ENCODE measurements at regions not wholly inside any gene's neighbourhood (a gene's known extent, or its start where the extent isn't known, plus 50 kb on each side); places are given as distances from the start of the nearest gene placed in this dataset.

DNA sequence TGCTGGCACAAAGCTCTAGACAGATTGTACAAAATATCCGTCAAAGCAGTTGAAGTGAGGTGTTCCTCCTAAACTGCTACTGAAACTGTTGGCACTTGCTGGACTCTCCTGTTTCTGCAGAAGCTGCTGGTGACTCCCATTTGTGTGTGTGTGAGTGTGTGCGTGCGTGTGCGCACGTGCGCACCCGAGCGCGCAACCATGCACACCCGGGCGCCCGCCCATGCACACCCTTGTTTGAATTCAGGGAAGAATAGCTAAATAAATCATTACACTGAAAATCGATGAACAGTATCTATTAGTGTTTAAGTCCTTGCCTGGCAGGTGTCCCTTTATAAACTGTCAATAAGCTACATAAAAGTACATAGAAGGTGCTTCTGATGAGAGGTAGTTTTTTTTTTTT lies 156.4 kb upstream of the B3GALT2 start:
- no peak for DNase-seq

DNA sequence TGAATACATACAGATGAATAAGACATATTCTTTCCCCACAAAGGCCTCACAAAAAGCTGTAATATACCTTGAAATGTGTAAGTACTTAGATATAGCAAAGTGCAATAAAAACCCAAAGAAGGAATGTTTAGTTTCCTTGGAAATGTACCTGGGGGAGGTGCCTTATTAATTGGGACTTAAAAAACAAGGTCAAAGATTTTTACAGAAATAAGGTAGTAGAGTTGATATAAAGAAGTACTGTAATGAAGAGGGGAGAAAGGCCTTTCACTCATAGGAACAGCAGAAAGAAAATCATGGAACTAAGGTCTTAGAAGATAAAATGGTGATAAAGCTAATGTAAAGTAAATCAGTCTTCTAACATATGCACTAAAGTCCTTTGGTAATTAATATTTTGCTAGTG lies 153.9 kb upstream of the B3GALT2 start:
- DNase-seq = no peak

DNA sequence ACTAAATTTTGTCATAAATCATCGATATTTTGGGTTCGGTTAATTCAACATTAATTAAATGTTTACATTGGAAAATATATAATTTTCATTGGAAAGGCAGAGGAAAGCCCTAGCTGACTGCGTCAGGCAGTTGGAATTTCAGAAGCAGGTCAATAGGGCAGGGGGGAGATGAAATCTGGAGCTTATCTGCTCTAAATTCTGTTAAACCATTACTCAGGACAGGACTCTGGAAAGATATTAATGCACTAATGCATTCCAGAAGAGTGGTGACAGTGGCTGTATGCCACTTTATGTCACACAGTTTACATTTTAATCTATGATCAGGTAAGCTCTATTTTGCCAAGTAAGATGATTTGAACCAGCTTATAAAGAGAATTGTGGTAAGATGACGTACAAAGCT lies 153.0 kb upstream of the B3GALT2 start:
- DNase-seq = no peak

DNA sequence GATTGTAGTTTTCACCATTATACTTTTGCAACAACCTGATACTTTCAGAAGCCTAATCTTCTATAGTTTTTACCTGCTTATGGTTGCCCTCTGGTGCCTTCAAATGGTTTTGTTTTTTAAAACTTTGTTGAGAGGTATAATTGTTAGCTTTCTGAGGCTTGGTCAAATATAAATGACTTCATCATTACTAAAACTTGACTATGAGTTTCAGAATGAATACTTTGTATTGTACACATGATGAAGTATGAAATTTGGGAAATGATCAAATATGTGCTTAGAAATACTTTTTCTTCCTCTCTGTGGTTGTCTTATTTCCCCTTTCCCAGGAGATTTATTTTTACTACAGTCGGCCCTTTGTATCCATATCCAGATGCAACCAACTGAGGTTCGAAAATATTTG lies 151.8 kb upstream of the B3GALT2 start:
- DNase-seq = no peak

DNA sequence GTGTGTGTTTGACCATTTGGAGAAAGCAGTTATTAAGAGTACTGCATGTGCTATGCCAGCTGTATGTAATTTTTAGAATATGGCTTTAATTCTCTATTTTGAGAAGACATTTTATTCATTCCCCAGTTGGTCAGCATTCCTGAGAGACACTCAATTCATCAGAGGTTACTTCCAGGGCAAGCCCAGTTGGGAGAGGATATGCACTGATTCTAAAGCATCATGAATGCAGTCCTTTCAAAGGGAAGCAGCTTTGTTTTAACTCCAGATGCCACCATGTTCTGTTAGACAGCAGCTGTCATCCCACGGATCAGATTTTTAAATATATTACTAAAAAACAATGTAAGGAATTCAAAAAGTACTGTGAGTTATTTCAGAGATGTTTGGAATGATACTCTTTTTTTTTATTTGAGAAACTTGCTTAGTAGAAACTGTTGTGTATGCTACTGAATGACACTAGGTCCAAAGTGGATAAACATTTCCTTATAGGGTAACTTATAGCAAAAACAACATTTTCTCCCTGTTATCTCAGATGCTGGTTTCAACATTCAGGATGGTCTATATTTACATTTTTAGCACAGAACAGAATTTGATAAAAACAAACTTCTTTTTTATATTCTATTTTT lies 149.5 kb upstream of the B3GALT2 start:
- DNase-seq = no peak

DNA sequence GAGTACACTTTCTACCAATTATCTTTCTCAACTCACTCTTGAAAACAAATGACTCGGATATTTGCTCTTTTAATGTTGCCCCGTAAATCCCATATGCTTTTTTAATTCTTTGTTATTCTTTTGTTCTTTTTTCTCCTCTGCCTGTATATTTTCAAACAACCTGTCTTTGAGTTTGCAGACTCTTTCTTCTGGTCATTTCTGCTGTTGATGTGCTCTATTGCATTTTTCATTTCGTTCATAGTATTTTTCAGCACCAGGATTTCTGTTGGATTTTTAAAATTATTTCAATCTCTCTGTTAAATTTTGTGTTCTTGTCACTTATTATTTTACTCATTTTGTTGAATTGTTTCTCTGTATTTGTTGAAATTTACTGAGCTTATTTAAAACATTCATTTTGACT lies 146.8 kb upstream of the B3GALT2 start:
- DNase-seq = no peak

DNA sequence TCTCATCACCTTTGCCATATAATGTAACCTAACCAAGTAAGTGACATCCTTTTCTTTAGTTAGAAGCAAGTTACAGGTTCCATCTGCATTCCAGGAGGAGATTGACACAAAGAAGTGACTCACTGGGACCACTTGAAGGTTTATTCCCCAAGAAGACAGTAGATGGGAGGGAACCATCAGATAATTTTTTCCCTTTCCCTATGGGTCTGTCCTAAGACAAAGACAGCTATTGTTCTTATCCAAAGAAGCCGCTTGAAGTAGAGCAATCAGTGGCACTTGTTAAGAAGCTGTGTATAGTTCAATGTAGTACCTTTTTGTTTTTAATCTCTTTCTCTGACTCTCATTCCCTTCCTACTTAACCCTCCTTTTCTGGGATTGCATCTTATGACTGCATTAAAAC lies 139.9 kb upstream of the B3GALT2 start:
- DNase-seq = no peak

DNA sequence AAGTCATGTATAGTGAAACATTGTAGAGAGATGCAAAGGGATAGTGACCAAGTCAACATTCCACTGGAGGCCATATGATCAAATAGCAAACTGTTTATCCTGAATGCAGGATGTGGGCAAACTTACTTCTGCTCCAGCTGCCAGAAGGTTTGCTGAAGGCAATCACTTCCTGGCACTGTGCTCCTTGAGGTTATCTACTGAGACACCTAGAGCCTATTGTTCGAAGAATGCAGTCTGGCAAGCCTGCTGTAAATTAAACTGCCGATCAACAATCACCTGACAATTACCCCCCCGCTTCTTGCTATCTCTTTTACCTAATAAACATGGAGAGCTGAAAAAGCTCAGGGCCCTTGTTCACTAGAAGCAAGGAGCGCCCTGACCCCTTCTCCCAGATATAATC lies 139.4 kb upstream of the B3GALT2 start:
- DNase-seq = no peak

DNA sequence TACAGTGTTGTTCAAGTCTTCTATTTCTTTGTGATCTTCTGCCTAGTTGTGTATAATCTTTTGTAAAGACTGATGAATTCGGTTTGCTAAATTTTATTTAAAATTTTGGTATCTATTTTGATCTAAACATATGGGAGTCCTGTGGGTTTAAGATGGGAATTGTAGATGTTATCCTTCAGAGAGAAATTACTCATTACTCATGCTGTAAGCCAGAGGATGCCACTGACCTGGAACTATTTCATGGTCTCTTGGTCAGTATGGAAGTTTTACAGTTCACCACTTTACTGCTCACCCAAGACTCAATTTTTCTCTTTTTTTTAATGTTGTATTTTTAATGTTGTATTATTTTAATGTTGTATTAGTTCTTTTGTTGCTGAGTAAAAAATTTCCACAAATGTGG lies 138.6 kb upstream of the B3GALT2 start:
- no peak for DNase-seq

DNA sequence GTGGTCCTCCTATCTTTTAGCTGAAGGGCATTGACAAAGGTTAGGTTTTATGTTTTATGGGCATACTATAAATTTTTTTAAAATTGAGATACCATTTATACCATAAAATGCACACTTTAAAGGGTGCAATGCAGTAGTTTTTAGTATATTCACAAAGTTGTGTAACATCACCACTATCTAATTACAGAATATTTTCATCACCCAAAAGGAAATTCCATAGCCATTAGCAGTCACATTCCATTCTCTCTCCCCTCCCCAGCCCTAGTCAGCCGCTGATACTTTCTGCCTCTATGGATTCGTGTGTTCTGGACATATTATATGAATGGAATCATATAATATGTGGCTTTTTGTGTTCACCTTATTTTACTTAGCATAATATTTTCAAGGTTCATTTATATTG lies 135.8 kb upstream of the B3GALT2 start:
- no peak for DNase-seq

DNA sequence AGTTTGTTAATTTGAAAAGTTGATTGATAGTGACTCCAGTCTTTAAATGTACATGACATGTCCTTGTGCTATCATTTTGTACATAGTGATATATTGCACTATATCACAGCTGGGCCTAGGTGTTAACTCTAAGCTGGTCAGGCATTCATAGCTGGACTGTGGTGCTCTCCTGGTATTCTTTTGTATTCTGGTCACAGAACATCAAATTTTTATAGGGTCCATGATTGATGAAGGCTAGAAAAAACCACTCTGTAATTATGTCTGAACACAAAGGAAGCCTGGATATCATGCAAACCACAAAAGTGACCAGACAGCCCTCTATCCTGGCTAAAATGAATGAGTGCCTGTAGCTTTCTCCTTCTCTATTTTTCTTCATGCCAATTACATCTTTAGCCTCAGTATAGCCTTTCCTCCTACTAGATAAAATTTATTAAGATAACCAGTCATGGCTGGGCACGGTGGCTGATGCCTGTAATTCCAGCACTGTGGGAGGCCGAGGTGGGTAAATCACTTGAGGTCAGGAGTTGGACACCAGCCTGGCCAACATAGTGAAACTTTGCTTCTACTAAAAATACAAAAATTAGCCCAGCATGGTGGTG lies 134.9 kb upstream of the B3GALT2 start:
- no peak for DNase-seq

DNA sequence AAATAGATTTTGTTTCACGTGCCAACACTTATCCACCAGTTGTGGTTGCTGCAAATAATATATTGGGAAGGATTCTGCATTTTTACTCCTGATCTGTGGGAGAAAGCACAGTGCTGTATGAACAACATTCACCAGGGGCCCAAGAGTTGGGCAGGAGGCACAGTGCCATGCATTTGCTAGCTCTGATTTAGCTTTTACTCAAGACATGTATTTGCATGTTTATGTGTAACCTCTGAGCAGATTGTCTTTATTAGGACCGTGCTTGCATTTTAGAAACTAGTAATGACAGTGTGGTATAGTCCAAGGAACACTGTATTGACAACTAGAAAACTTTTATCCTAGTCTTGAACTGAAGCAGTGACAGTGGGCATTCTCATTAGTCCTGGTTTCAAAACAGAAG lies 133.9 kb upstream of the B3GALT2 start:
- DNase-seq = no peak

DNA sequence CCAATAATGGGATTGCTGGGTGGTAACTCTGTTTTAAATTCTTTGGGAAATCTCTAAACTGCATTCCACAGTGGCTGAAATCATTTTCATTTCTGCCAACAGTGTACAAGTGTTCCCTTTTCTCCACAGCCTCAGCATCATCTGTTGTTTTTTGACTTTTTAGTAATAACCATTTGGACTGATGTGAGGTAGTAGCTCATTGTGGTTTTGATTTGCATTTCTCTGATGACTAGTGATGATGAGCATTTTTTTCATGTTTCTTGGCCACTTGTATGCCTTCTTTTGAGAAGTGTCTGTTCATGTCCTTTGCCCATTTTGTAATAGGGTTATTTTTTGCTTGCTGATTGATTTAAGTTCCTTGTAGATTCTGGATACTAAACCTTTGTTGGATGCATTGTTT lies 131.9 kb upstream of the B3GALT2 start:
- no peak for DNase-seq

DNA sequence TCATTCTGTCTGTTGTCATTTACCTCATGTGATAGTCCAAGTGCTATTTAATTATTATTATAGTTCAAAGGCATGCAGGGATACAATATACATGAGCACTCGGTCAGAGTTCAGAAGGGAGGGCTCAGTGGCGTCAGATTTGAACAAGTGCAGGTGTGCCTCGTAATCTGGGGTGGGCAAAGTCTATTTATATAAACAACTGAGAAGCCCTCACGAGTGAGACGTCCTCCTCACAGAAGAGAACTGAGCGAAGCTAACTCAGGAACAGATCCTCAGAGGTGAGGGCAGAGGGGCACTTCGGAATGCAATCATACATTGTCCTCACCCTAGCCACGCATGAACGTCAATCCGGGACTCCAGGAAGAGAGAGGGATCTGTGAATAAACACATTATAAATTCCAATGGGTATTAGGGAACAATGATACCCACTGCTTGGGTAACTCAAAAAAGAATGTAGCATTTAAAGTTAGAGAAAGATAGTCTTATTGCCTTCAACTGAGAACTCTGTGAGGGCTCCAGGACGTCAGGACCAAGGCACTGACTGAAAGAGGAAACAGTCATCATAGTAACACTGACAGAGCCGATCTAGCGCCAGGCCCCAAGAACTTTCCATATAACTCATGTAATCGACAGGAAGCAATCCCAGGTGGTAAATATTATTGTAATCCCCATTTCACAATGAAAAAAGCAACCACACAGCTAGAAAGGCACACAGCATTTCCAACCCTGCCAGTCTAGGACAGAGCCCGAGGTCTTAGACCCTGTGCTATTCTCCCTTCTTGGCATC lies 127.1 kb upstream of the B3GALT2 start:
- no peak for DNase-seq

DNA sequence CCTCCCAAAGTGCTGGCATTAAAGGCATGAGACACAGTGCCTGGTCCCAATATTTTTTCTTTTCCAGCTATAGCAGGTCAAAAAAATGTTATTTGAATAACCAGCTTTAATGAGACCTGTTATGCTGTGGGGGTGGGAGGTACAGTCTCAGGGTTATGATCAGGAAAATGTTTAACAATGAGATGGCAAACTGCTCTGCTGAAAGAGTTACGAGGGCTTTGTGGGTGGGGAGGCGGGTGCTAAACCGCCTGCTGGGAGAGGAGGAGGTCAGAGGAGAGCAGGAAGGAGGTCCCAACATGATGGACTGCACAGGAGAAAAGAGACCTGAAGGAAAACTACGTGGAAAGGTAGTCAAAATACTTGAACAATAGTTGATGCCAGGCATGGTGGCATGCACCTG lies 126.0 kb upstream of the B3GALT2 start:
- no peak for DNase-seq

DNA sequence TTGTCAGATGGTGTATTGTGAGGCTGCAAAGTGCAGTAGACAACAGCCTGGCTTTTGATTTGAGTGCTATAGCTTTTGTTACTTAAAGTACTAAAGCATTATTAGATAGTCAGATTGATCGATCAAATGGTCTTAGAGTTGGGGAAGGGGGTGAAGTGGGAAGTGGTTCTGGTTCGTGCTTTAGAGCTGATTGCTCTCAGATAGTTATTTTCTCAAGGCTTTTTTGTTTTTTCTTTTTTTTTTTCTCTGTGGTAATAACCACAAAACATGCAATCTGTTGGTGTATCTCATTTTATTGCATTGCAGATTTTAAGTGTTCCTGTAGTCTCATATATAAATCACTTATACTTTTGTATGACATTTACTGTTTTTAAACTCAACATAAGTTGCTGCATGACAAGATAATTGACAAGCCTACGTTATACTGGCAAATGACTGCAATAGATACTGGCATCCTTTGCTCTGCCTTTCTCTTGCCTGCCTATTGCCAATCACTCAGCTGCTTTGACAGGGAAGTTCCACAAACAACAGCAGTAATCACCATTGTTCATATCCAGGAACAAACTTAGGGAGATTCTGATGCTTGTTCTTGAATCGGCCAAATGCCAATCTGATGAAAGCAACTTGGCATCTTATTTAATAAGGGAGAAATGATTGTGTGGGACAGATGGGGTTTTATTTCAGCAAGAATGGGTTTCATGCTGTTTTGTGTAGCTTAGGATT lies 125.0 kb upstream of the B3GALT2 start:
- peak; percentile 85 for DNase-seq

DNA sequence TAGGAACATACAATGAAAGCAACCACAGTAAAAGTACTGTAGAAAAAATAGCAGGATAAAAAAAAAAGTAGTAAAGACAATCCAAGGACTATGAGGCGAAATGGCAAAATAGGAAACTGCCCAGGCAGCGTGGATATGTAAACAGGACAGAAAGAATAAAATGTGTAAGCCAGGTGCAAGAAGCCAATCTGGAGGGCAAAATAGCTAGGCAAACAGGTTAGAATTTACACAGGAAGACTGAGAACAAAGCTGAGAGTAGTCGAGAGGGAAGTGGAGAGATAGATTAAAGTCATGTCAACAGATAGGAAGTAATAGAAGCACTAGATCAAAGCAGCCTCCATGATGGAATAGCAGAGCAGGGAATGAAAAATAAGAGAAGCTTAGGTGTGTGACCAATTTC lies 124.2 kb upstream of the B3GALT2 start:
- no peak for DNase-seq

DNA sequence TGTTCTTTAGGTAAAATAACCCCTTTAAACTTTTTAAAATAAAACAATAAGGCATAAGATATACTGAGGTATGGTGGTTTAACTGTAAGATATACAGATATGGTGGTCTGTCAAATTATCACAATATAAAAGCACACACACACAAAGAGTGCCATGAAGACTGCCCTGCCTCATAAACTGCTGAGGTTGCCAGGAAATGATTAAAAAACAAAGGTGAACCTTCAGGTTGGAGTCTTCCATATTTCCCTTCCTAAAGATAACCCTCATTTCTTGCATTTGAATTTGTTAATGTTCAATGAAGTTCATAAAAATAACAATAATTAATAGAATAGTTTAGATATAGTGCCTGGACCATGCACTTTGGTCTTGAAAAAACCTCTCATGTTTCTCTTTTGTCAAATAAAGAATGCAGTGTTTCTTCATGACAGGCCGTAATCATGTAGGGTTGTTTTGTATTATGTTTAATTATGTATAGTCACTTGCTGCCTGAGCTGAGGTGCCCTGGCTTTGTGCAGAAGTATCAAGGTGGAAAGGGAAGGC lies 123.6 kb upstream of the B3GALT2 start:
- DNase-seq = no peak

DNA sequence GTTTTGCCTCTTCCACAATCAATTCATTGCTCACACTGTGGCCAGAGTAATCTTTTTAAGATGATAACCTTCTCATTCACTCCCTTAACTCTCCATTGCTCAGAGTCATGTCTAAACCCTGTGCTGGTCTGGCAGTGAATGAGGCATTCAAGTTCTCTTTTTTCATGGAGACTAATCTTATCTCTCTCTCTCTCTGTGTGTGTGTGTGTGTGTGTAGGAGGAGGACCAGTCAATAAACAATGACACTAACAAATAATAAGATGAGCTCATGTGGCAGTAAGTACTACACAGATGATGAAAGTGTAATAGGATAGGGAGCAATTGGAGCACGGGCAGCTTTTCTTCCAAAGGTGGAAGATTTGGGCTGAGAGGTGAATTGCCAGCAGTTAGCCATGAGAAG lies 122.0 kb upstream of the B3GALT2 start:
- no peak for DNase-seq

DNA sequence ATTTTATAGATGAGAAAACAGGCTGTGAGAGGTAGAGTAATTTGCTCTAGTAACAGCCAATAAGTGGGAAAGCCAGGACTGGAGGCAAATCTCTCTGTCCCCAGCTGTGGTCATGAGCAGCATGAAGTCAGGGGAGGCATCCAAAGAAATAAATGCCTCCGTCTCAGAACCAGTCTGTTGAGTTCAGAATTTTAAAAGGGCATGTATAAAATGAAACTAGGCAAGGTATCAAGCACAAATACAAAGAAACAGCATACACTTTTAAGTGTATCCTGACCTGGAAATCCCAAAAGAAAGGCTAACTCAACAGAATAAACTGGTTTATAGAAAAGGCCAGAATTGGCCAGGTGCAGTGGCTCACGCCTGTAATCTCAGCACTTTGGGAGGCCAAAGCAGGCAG lies 120.0 kb upstream of the B3GALT2 start:
- no peak for DNase-seq

Data from NCI-H446 treated with DMSO at 0.1 percent for 48 hours (cell line).